HG02943 (cell line): ENCODE measurements at regions not wholly inside any gene's neighbourhood (a gene's known extent, or its start where the extent isn't known, plus 50 kb on each side); places are given as distances from the start of the nearest gene placed in this dataset.
"Not testable (repeated sequence)": the region's sequence is repeated elsewhere in the genome, so short reads cannot be mapped to it uniquely, and the experiment has no call there.

ENCODE experiments used
- ATAC-seq: cut with Tn5 transposase; IDR thresholded peaks from one replicate; pipeline ENCODE4 v1.9.1; 2021; ENCODE audit warnings: mild to moderate bottlenecking, low read depth, moderate library complexity; ENCODE audit not compliant: unreplicated experiment

- ATAC-seq = no peak
Observed at GRCh38 chr7:85688712-85689111, 501.9 kb upstream of the SEMA3D start.

DNA sequence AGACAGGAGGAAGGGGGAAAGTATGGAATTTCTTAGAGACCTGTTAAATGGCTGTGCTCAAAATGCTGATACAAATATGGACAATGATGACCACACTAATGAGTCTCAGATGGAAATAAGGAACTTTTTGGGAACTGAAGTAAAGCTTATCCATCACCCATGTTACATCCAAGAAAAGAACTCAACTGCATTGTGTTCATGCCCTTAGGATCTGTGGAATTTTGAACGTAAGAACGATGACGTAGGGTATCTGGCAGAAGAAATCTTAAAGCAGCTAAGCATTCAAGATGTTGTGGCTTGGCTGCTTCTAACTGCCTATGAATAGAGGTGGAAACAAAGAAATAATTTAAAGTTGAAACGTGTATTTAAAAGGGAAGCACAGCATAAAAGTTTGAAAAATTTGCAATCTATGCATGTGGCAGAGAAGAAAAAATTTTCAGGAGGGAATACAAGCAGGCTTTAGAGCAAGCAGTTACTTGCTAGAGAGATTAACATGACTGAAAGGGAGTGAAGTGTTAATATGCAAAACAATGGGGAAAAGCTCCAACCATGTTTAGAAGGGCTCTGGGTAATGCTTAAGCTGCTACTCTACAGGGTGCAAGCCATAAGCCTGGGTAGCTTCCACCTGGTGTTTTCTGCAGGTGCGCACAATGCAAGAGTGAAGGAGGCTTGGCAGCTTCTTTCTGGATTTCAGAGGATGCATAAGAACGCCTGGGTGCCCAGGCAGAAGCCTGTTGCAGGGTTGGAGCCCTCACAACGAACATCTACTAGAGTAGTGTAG, 499.7 kb upstream of the SEMA3D start:
- ATAC-seq = no peak

DNA sequence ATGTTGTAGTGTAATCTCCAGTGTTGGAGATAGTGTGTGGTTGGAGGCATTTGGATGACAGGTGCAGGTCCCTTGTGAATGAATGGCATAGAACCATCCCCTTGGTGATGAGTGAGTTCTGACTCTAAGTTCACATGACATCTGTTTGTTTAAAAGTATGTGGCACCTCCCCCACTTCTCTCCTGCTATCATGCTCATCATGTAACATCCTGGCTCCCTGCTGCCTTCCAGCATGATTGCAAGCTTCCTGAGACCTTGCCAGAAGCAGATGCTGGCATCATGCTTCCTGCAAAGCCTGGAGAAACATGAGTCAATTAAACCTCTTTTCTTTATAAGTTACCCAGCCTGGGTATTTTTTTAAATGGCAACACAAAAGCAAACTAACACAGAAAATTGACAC, 499.0 kb upstream of the SEMA3D start:
- ATAC-seq = no peak

GRCh38 chr7:85682833-85683620, 496.2 kb upstream of the SEMA3D start:
- no peak for ATAC-seq

GRCh38 chr7:85681241-85681640, 494.4 kb upstream of the SEMA3D start:
- no peak for ATAC-seq

DNA sequence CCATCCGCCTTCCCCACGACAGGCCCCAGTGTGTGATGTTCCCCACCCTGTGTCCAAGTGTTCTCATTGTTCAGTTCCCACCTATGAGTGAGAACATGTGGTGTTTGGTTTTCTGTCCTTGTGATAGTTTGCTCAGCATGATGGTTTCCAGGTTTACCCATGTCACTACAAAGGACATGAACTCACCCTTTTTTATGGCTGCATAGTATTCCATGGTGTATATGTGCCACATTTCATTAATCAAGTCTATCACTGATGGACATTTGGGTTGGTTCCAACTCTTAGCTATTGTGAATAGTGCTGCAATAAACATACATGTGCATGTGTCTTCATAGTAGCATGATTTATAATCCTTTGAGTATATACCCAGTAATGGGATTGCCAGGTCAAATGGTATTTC, 488.2 kb upstream of the SEMA3D start:
- not testable (repeated sequence) for ATAC-seq

- no peak for ATAC-seq
Observed at GRCh38 chr7:85673876-85674275, 487.0 kb upstream of the SEMA3D start.

DNA sequence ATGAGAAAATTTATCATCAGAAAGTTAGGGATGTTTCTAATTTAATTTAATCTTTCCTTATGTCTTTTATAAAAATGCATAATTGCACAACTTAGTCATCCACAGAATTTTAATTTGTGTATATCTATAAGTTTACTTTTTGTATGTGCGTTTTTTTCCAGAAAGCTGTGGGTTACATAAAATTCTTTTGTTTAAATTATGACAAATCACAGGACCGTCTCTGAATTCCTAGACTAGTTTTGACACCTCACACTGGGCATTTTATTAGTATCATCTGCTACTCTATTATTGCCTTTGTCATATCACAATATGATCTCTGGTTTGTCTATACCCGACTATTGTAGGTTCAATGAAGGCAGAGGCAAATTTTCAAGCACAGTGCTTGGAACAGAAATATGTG, 482.4 kb upstream of the SEMA3D start:
- no peak for ATAC-seq

DNA sequence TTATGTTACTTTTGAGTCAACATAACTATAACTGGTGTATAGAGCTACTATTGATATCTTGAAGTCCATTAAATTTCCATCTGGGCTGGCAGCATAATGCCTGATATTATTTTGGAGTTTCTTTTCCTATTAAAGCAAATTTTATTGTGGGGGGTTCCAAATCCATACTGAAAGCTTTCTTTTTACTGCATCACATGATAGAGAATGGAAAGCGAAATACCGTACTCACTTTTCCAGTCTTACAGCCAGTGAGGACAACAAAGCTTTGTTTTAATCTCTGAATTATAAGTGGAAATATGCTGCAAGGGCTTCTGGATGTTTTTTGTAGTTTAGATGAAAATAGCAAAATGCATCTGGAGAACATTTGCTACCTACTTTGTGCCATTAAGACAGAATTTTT, 477.5 kb upstream of the SEMA3D start:
- ATAC-seq = no peak

DNA sequence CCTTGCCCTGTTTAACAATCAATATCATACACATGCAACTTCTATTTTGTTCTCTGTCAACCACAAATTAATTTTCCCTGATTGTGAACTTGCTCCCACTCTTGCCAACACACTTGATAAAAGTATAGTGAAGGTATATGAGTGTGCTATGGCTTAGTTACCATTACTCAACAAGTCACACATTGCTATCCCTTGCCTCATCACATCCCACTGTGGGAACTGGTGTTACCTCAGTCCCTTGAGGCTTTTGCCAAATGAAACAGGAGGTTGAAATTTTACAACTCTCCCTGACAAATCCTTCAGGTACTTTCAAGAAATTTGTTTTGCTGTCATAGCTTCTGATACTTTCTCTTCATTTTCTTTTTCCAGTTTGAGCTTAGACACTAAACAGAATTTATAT, 472.5 kb upstream of the SEMA3D start:
- ATAC-seq = no peak

GRCh38 chr7:85655252-85655651, 468.4 kb upstream of the SEMA3D start:
- ATAC-seq = no peak

GRCh38 chr7:85644272-85644671, 457.4 kb upstream of the SEMA3D start:
- no peak for ATAC-seq

GRCh38 chr7:85641331-85641730, 454.5 kb upstream of the SEMA3D start:
- no peak for ATAC-seq

DNA sequence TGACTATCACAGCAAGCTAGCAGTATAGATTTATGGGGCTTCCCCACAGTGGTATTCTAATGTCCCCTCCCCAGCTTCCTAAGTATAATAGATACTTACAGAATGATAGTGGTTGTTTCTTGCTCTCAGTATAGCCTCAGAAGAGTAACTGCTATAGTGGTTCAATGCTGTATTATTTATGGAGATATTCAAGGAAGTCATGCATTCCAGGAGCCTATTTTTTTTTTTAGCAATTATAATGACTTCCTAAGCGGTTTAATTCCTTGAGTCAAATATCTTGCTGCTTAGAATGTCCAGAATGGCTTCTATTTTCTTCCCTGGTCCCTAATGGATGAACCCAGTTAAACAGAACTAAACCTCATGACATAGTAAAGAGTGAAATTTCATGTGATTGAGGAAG, 451.5 kb upstream of the SEMA3D start:
- no peak for ATAC-seq

- no peak for ATAC-seq
Observed at GRCh38 chr7:85634951-85635350, 448.1 kb upstream of the SEMA3D start.

DNA sequence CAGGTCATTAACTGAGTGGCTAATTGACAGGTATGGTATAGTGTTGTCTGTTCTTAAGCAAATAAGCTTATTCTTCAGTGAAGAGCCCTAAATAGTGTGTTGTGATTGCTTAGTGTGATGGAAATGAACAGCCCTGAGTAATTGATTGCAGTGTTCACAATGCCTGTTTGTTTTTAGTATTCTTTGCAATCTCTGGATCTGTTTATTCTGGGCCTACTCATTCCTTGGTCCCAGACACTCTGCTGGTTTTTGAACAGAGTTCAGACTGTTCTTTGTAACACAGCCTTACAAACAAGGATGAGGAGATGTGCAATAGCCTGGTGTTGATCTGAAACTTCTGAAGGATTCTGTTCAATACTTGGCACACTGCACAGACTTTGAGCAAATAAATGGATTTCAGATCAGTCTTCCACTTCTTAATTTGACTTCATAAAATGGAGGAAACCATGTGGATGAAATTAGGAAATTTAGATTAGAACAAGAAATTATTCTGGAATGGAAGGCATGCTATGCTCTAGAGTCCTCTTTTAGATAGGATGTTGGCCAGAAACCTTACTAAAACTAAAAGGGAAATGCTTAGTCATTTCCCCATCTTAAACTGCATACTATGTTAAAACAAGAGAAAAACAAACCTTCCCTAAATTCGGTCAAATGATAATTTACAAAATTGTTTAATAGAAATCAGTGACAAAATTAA, 444.2 kb upstream of the SEMA3D start:
- no peak for ATAC-seq

GRCh38 chr7:85627791-85628586, 441.1 kb upstream of the SEMA3D start:
- ATAC-seq = no peak

- ATAC-seq = no peak
Observed at GRCh38 chr7:85622059-85622458, 435.2 kb upstream of the SEMA3D start.

DNA sequence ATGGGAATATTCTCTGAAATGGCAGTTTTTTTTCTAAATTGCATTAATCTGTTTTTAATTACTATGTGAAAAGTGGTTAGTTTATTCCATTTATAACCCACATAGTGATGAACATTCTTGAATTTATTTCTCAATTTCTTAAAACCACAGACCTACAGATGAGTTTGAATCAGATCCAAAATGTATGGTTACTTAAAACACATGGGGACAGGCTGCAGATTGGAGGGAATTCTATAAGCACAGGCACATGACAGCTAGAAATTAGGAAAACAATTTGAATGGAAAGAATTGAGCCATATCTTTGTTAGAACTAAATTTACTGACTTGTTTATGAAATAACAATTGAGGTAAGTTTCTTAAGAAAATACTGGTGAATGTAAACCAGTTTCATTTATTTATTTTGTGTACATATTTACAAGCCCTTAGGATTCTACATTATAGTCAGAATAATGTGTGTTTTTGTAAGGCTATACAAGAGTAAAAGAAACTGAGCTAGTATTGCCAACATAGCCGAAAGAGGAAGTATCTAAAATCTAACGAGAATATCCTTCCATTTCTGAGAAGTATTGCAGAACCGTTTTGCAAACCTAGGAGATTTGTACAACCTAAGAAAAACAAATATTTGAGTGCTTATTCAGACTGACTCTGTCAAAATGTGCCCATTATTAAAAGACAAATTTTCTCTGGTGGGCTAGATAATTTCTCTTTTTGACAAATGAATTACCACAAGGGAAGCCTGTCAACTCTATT, 434.3 kb upstream of the SEMA3D start:
- ATAC-seq = no peak

DNA sequence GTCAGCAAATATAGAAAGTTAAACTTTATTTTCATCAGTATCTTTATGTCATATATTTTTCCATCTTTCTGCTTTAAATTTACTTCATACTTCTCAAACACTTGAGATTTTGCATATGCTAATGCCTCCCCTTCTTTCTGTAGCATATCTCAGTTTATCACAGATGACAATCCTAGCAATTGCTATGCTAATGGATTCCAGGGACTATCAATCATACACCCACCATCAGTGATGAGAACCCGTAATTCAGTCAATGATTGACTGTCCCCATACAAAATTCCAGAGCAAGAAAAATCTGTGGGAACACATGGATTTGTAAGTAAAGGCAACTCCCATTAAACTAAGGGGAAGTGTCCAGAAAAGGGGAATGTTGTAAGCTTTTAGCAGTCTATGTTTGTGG, 432.4 kb upstream of the SEMA3D start:
- ATAC-seq = no peak
